Liver (tissue), 8 donors: ENCODE measurements at regions not wholly inside any gene's neighbourhood (a gene's known extent, or its start where the extent isn't known, plus 50 kb on each side); places are given as distances from the start of the nearest gene placed in this dataset.

Experiments
- DNase-seq: peaks from one replicate; pipeline ENCODE4 v3.0.0-alpha.2; 2017; ENCODE audit warnings: low spot score
- H3K27ac ChIP-seq, 2 donors: one replicate each; pipeline ENCODE4 v1.7.0; 2013; ENCODE audit warnings: inconsistent platforms in 2 of 2, low read length in 2 of 2, control low read depth in 1 of 2, low read depth in 1 of 2, mild to moderate bottlenecking in 1 of 2
- H3K27me3 ChIP-seq, 4 donors: one replicate each; pipeline versions ENCODE4 v1.6.1 to v1.7.0; 2013; ENCODE audit warnings: low read length in 3 of 4, inconsistent platforms in 1 of 4, mild to moderate bottlenecking in 1 of 4, moderate library complexity in 1 of 4; ENCODE audit not compliant: control insufficient read depth in 4 of 4, insufficient read depth in 4 of 4
- H3K36me3 ChIP-seq, 4 donors: one replicate each; pipeline versions ENCODE4 v1.6.1 to v1.7.0; 2013; ENCODE audit warnings: low read length in 3 of 4, mild to moderate bottlenecking in 3 of 4, low read depth in 1 of 4, moderate library complexity in 1 of 4; ENCODE audit not compliant: control insufficient read depth in 4 of 4, insufficient read depth in 3 of 4
- H3K4me1 ChIP-seq, 4 donors: one replicate each; pipeline versions ENCODE4 v1.6.1 to v1.7.0; 2013; ENCODE audit warnings: low read length in 3 of 4, mild to moderate bottlenecking in 3 of 4, moderate library complexity in 1 of 4; ENCODE audit not compliant: control insufficient read depth in 4 of 4, insufficient read depth in 4 of 4
- H3K4me3 ChIP-seq, 3 donors: one replicate each; pipeline versions ENCODE4 v1.6.1 to v1.7.0; 2013; ENCODE audit warnings: low read length in 3 of 3, control low read depth in 1 of 3, low read depth in 1 of 3, mild to moderate bottlenecking in 1 of 3
- H3K9ac ChIP-seq, 2 donors: one replicate each; pipeline ENCODE4 v1.7.0; 2013; ENCODE audit warnings: low read length in 2 of 2, mild to moderate bottlenecking in 2 of 2, moderate library complexity in 2 of 2, control low read depth in 1 of 2, low read depth in 1 of 2
- H3K9me3 ChIP-seq, 4 donors: one replicate each; pipeline versions ENCODE4 v1.6.1 to v1.7.0; 2013; ENCODE audit warnings: low read length in 3 of 4; ENCODE audit not compliant: control insufficient read depth in 4 of 4
- EGR1 ChIP-seq, 2 donors: IDR thresholded peaks; 2 replicates each; pipeline ENCODE4 v1.6.1; 2016 to 2018; ENCODE audit warnings: antibody characterized with exemption in 2 of 2, low read depth in 2 of 2
- FOXA1 ChIP-seq: IDR thresholded peaks from 2 replicates; pipeline ENCODE4 v1.6.1; 2016; ENCODE audit warnings: antibody characterized with exemption
- FOXA2 ChIP-seq: IDR thresholded peaks from 2 replicates; pipeline ENCODE4 v1.6.1; 2016; ENCODE audit warnings: antibody characterized with exemption
- GABPA ChIP-seq, 2 donors: IDR thresholded peaks in 1 of 2; conservative IDR thresholded peaks in 1 of 2; 2 replicates each; pipeline ENCODE4 v1.6.1; 2016; ENCODE audit warnings: antibody characterized with exemption in 2 of 2, mild to moderate bottlenecking in 1 of 2, moderate library complexity in 1 of 2
- HNF4A ChIP-seq, 2 donors: conservative IDR thresholded peaks; 2 replicates each; pipeline ENCODE4 v1.6.1; 2016; ENCODE audit warnings: antibody characterized with exemption in 2 of 2, mild to moderate bottlenecking in 2 of 2
- HNF4G ChIP-seq: IDR thresholded peaks from 2 replicates; pipeline ENCODE4 v1.6.1; 2016; ENCODE audit warnings: antibody characterized with exemption
- JUND ChIP-seq, 2 donors: IDR thresholded peaks; 2 replicates each; pipeline ENCODE4 v1.6.1; 2016; ENCODE audit warnings: antibody characterized with exemption in 2 of 2
- NR2F2 ChIP-seq: IDR thresholded peaks from 2 replicates; pipeline ENCODE4 v1.6.1; 2016; ENCODE audit warnings: antibody characterized with exemption
- RAD21 ChIP-seq, 2 donors: IDR thresholded peaks; 2 replicates each; pipeline ENCODE4 v1.6.1; 2016; ENCODE audit warnings: antibody characterized with exemption in 2 of 2, mild to moderate bottlenecking in 2 of 2
- RXRA ChIP-seq, 2 donors: IDR thresholded peaks; 2 replicates each; pipeline ENCODE4 v1.6.1; 2017 to 2018; ENCODE audit warnings: antibody characterized with exemption in 2 of 2, mild to moderate bottlenecking in 1 of 2
- SP1 ChIP-seq: IDR thresholded peaks from 2 replicates; pipeline ENCODE4 v1.6.1; 2018; ENCODE audit warnings: antibody characterized with exemption, mild to moderate bottlenecking
- TAF1 ChIP-seq: conservative IDR thresholded peaks from 2 replicates; pipeline ENCODE4 v1.6.1; 2016; ENCODE audit warnings: antibody characterized with exemption, mild to moderate bottlenecking
- YY1 ChIP-seq: IDR thresholded peaks from 2 replicates; pipeline ENCODE4 v1.6.1; 2016; ENCODE audit warnings: antibody characterized with exemption, mild to moderate bottlenecking
- WGBS: extraction: QIAGEN DNeasy Blood & Tissue Kit; methylation state at CpG from one replicate; pipeline ENCODE4 v1.1.7; 2013; 5-methylcytosine and 5-hydroxymethylcytosine counted together
- TF ChIP-seq, protein P1 (sequence below): IDR thresholded peaks from 2 replicates; pipeline ENCODE4 v1.6.1; 2016; ENCODE audit warnings: antibody characterized with exemption
- TF ChIP-seq, protein P2 (sequence below): fragments of 150-350 bp; IDR thresholded peaks from 2 replicates; pipeline ENCODE4 v1.5.1; 2017; ENCODE audit warnings: improper control_type of control experiment, low read depth, low read length; ENCODE audit not compliant: missing input control
- TF ChIP-seq, protein P3 (sequence below): IDR thresholded peaks from 2 replicates; pipeline ENCODE4 v1.6.1; 2016; ENCODE audit warnings: antibody characterized with exemption
- TF ChIP-seq, protein P4 (sequence below): IDR thresholded peaks from 2 replicates; pipeline ENCODE4 v1.6.1; 2016; ENCODE audit warnings: antibody characterized with exemption
- TF ChIP-seq, protein P5 (sequence below): IDR thresholded peaks from 2 replicates; pipeline ENCODE4 v1.6.1; 2016; ENCODE audit warnings: antibody characterized with exemption, mild to moderate bottlenecking
- donor health status: healthy.
- donor health status: healthy.
- donor health status: healthy.
- donor health status: healthy.
- donor health status: healthy.

DNA sequence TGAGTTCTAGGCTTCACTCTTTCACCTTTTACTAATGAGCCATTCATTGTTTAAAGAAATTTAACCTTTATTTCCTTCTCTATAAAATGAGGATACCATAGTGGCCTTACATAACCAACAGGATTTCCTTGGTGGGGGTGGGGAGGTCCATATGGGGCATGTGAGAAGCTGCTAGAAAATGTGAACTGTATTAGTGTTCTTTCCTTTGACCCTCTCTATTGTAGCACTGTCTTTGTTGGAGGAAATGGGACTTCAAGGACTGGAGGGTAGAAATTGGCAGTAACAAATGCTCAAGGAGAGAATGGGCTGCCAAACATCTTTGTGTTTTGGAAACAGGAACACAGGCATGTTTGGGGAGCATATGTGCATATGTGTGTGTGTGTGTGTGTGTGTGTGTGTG is 468.7 kb upstream of the ZEB2 start:
- Histone ChIP-seq H3K9ac (no peak overlapping the region), H3K27me3 (peaks cover 0 to 8% (median 0%) of the 10 kb centered on the region in 4 donors), H3K9me3 (no peaks in the 10 kb centered on the region), H3K36me3 (no peaks in the 10 kb centered on the region), H3K27ac (no peak overlapping the region), H3K4me3 (no peak overlapping the region), H3K4me1 (no peaks in the 10 kb centered on the region)
- TF ChIP-seq, protein P1, sequence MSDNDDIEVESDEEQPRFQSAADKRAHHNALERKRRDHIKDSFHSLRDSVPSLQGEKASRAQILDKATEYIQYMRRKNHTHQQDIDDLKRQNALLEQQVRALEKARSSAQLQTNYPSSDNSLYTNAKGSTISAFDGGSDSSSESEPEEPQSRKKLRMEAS: no peak
- no peak for TF ChIP-seq YY1
- TF ChIP-seq SP1: no peak
- no peak for TF ChIP-seq TAF1
- no peak for TF ChIP-seq FOXA2
- no peak for TF ChIP-seq RAD21 (IDR thresholded peaks at IDR 0.05)
- TF ChIP-seq, protein P2, sequence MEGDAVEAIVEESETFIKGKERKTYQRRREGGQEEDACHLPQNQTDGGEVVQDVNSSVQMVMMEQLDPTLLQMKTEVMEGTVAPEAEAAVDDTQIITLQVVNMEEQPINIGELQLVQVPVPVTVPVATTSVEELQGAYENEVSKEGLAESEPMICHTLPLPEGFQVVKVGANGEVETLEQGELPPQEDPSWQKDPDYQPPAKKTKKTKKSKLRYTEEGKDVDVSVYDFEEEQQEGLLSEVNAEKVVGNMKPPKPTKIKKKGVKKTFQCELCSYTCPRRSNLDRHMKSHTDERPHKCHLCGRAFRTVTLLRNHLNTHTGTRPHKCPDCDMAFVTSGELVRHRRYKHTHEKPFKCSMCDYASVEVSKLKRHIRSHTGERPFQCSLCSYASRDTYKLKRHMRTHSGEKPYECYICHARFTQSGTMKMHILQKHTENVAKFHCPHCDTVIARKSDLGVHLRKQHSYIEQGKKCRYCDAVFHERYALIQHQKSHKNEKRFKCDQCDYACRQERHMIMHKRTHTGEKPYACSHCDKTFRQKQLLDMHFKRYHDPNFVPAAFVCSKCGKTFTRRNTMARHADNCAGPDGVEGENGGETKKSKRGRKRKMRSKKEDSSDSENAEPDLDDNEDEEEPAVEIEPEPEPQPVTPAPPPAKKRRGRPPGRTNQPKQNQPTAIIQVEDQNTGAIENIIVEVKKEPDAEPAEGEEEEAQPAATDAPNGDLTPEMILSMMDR: no peak
- TF ChIP-seq FOXA1: no peak
- TF ChIP-seq GABPA (IDR thresholded peaks at IDR 0.05 in 1 of 2, conservative IDR thresholded peaks at IDR 0.05 in 1 of 2): no peak
- no peak for TF ChIP-seq HNF4G
- TF ChIP-seq, protein P3, sequence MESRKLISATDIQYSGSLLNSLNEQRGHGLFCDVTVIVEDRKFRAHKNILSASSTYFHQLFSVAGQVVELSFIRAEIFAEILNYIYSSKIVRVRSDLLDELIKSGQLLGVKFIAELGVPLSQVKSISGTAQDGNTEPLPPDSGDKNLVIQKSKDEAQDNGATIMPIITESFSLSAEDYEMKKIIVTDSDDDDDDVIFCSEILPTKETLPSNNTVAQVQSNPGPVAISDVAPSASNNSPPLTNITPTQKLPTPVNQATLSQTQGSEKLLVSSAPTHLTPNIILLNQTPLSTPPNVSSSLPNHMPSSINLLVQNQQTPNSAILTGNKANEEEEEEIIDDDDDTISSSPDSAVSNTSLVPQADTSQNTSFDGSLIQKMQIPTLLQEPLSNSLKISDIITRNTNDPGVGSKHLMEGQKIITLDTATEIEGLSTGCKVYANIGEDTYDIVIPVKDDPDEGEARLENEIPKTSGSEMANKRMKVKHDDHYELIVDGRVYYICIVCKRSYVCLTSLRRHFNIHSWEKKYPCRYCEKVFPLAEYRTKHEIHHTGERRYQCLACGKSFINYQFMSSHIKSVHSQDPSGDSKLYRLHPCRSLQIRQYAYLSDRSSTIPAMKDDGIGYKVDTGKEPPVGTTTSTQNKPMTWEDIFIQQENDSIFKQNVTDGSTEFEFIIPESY: no peak
- no peak for TF ChIP-seq RXRA (IDR thresholded peaks at IDR 0.05)
- TF ChIP-seq, protein P4, sequence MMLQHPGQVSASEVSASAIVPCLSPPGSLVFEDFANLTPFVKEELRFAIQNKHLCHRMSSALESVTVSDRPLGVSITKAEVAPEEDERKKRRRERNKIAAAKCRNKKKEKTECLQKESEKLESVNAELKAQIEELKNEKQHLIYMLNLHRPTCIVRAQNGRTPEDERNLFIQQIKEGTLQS: no peak
- no peak for TF ChIP-seq EGR1 (IDR thresholded peaks at IDR 0.05; ENCODE audit: low read depth in 2 of 2)
- no peak for TF ChIP-seq JUND (IDR thresholded peaks at IDR 0.05)
- TF ChIP-seq NR2F2: no peak
- TF ChIP-seq, protein P5, sequence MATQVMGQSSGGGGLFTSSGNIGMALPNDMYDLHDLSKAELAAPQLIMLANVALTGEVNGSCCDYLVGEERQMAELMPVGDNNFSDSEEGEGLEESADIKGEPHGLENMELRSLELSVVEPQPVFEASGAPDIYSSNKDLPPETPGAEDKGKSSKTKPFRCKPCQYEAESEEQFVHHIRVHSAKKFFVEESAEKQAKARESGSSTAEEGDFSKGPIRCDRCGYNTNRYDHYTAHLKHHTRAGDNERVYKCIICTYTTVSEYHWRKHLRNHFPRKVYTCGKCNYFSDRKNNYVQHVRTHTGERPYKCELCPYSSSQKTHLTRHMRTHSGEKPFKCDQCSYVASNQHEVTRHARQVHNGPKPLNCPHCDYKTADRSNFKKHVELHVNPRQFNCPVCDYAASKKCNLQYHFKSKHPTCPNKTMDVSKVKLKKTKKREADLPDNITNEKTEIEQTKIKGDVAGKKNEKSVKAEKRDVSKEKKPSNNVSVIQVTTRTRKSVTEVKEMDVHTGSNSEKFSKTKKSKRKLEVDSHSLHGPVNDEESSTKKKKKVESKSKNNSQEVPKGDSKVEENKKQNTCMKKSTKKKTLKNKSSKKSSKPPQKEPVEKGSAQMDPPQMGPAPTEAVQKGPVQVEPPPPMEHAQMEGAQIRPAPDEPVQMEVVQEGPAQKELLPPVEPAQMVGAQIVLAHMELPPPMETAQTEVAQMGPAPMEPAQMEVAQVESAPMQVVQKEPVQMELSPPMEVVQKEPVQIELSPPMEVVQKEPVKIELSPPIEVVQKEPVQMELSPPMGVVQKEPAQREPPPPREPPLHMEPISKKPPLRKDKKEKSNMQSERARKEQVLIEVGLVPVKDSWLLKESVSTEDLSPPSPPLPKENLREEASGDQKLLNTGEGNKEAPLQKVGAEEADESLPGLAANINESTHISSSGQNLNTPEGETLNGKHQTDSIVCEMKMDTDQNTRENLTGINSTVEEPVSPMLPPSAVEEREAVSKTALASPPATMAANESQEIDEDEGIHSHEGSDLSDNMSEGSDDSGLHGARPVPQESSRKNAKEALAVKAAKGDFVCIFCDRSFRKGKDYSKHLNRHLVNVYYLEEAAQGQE: no peak
- no peak for TF ChIP-seq HNF4A (conservative IDR thresholded peaks at IDR 0.05)
- no peak for DNase-seq

DNA sequence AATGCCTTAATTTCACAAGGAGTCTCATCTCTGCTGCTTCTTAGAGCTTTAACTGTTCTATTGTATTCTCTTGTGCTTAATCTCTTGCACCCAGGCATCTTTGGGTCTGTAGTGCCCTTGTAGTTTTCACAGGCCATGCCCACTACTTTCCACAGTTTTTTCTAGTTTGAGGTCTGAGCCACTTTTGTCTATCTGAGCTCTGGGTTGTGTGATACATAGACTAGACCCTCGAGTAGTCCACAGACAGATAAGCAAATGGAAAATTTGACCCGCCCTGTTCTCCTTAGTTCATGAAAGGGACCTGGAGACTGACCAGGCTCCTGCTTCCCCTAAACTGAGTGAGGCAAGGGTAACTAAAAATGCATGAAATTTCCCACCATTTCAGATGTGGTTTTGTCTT is 466.8 kb upstream of the ZEB2 start:
- Histone ChIP-seq H3K9ac (no peak overlapping the region), H3K36me3 (no peaks in the 10 kb centered on the region), H3K27me3 (no peaks in the 10 kb centered on the region), H3K27ac (no peak overlapping the region), H3K4me1 (no peaks in the 10 kb centered on the region), H3K9me3 (no peaks in the 10 kb centered on the region), H3K4me3 (no peak overlapping the region)
- DNase-seq: no peak
- WGBS: 80% methylated on average over 2 of the region's 2 CpGs
- no peak for TF ChIP-seq GABPA (IDR thresholded peaks at IDR 0.05 in 1 of 2, conservative IDR thresholded peaks at IDR 0.05 in 1 of 2)
- no peak for TF ChIP-seq EGR1 (IDR thresholded peaks at IDR 0.05; ENCODE audit: low read depth in 2 of 2)
- TF ChIP-seq JUND (IDR thresholded peaks at IDR 0.05): no peak
- TF ChIP-seq, protein P1: no peak
- TF ChIP-seq FOXA1: no peak
- TF ChIP-seq, protein P4: no peak
- no peak for TF ChIP-seq RAD21 (IDR thresholded peaks at IDR 0.05)
- TF ChIP-seq NR2F2: no peak
- no peak for TF ChIP-seq HNF4A (conservative IDR thresholded peaks at IDR 0.05)
- no peak for TF ChIP-seq RXRA (IDR thresholded peaks at IDR 0.05)
- TF ChIP-seq TAF1: no peak
- no peak for TF ChIP-seq HNF4G
- TF ChIP-seq SP1: no peak
- no peak for TF ChIP-seq FOXA2
- no peak for TF ChIP-seq YY1
- TF ChIP-seq, protein P2: no peak
